Aorta (tissue), 5 donors: ENCODE measurements at regions not wholly inside any gene's neighbourhood (a gene's known extent, or its start where the extent isn't known, plus 50 kb on each side); places are given as distances from the start of the nearest gene placed in this dataset.

Experiments used
- ATAC-seq: fragments of 200-7000 bp; cut with Tn5 transposase; one replicate; pipeline ENCODE4 v1.9.1; 2022; ENCODE audit warnings: moderate library complexity; ENCODE audit not compliant: low FRiP score
- DNase-seq, 2 donors: peaks; one replicate each; pipeline ENCODE4 v3.0.0-alpha.2; 2020
- H3K27ac ChIP-seq, 2 donors: one replicate each; pipeline ENCODE4 v1.5.1; 2013; ENCODE audit warnings: low read length in 2 of 2, mild to moderate bottlenecking in 2 of 2, moderate library complexity in 2 of 2, control low read depth in 1 of 2, inconsistent platforms in 1 of 2, low read depth in 1 of 2
- H3K27me3 ChIP-seq, 2 donors: one replicate each; pipeline ENCODE4 v1.6.1; 2013; ENCODE audit warnings: control low read depth in 1 of 2, low read length in 1 of 2, mild to moderate bottlenecking in 1 of 2, moderate library complexity in 1 of 2; ENCODE audit not compliant: insufficient read depth in 2 of 2, control insufficient read depth in 1 of 2
- H3K36me3 ChIP-seq, 2 donors: one replicate each; pipeline ENCODE4 v1.6.1; 2013; ENCODE audit warnings: control low read depth in 1 of 2, low read length in 1 of 2, mild to moderate bottlenecking in 1 of 2; ENCODE audit not compliant: insufficient read depth in 2 of 2, control insufficient read depth in 1 of 2
- H3K4me1 ChIP-seq, 2 donors: one replicate each; pipeline ENCODE4 v1.6.1; 2013; ENCODE audit warnings: low read length in 2 of 2, control low read depth in 1 of 2, mild to moderate bottlenecking in 1 of 2, moderate library complexity in 1 of 2; ENCODE audit not compliant: insufficient read depth in 2 of 2, control insufficient read depth in 1 of 2
- H3K4me3 ChIP-seq, 2 donors: one replicate each; pipeline ENCODE4 v1.5.1; 2013; ENCODE audit warnings: low read length in 2 of 2, control low read depth in 1 of 2, mild to moderate bottlenecking in 1 of 2
- H3K9me3 ChIP-seq: one replicate; pipeline ENCODE4 v1.6.1; 2013; ENCODE audit warnings: mild to moderate bottlenecking, low read length; ENCODE audit not compliant: control insufficient read depth
- WGBS, 2 donors: extraction: QIAGEN DNeasy Blood & Tissue Kit; methylation state at CpG; one replicate each; pipeline ENCODE4 v1.1.7; 2013; 5-methylcytosine and 5-hydroxymethylcytosine counted together
- intact Hi-C, 2 donors: fragments of 100-400 bp; cut with DNase I; formaldehyde crosslinking; loops; one replicate each; pipeline versions ENCODE4 v1.14.2 to v1.15.0; 2022
- donor health status: healthy with polysubstance abuse.
- donor health status: Bipolar disorder and iron deficiency.
- donor health status: DM: no; HTN: no; CAD: no.
- donor health status: DM: no; HTN: no; CAD: no.
- donor health status: DM: yes; HTN: yes; CAD: no.

GRCh38 chr17:62875296-62875695, 67.2 kb upstream of the MARCHF10 start:
- peaks cover 0 to 2% of the 10 kb centered on the region in 2 donors for H3K4me1 ChIP-seq
- ATAC-seq = no peak
- no peaks in the 10 kb centered on the region for H3K9me3 ChIP-seq
- DNase-seq = no peak
- 90 to 92% methylated on average over 4 of the region's 4 CpGs for WGBS, 2 donors
- no peaks in the 10 kb centered on the region for H3K27me3 ChIP-seq
- no peak overlapping the region for H3K4me3 ChIP-seq
- intact Hi-C loops = no loop called here
- H3K36me3 ChIP-seq = no peaks in the 10 kb centered on the region
- H3K27ac ChIP-seq = no peak overlapping the region

- DNase-seq = no peak
- Histone ChIP-seq H3K4me1 (no peaks in the 10 kb centered on the region), H3K9me3 (no peaks in the 10 kb centered on the region), H3K27ac (no peak overlapping the region), H3K36me3 (no peaks in the 10 kb centered on the region), H3K4me3 (no peak overlapping the region), H3K27me3 (no peaks in the 10 kb centered on the region)
- intact Hi-C loops = no loop called here
- 72 to 73% methylated on average over 5 of the region's 5 CpGs for WGBS, 2 donors
- ATAC-seq = no peak
These were observed 63.2 kb upstream of the MARCHF10 start for GRCh38 chr17:62871291-62871690.

- H3K27me3 ChIP-seq = no peaks in the 10 kb centered on the region
- no peaks in the 10 kb centered on the region for H3K9me3 ChIP-seq
- no peaks in the 10 kb centered on the region for H3K36me3 ChIP-seq
- no peaks in the 10 kb centered on the region for H3K4me1 ChIP-seq
- H3K4me3 ChIP-seq = no peak overlapping the region
- DNase-seq (no peak), ATAC-seq (no peak)
- no peak overlapping the region for H3K27ac ChIP-seq
- 24 to 35% methylated on average over 8 of the region's 8 CpGs for WGBS, 2 donors
- intact Hi-C loops = no loop called here
These were observed 62.4 kb upstream of the MARCHF10 start for GRCh38 chr17:62870552-62870971.

- Histone ChIP-seq H3K27ac (no peak overlapping the region), H3K4me3 (no peak overlapping the region), H3K27me3 (no peaks in the 10 kb centered on the region), H3K36me3 (no peaks in the 10 kb centered on the region), H3K4me1 (no peaks in the 10 kb centered on the region), H3K9me3 (no peaks in the 10 kb centered on the region)
- ATAC-seq (no peak), DNase-seq (no peak)
- intact Hi-C loops = no loop called here
- 17% methylated on average over 5 of the region's 5 CpGs for WGBS, 2 donors
These were observed 62.0 kb upstream of the MARCHF10 start for GRCh38 chr17:62870030-62870541.

- Histone ChIP-seq H3K4me3 (no peak overlapping the region), H3K4me1 (no peaks in the 10 kb centered on the region), H3K27ac (no peak overlapping the region), H3K9me3 (no peaks in the 10 kb centered on the region), H3K36me3 (no peaks in the 10 kb centered on the region), H3K27me3 (no peaks in the 10 kb centered on the region)
- ATAC-seq = no peak
- no peak for DNase-seq
- intact Hi-C loops = loop anchor here in 1 of 2 donors (10.0 kb wide), 1 partner anchor 96 kb away; the partner anchor contains the start of gene TANC2
- 72 to 81% methylated on average over 2 of the region's 2 CpGs for WGBS, 2 donors
These were observed 60.6 kb upstream of the MARCHF10 start for GRCh38 chr17:62868723-62869122.

- Histone ChIP-seq H3K4me1 (no peaks in the 10 kb centered on the region), H3K27ac (no peak overlapping the region), H3K27me3 (no peaks in the 10 kb centered on the region), H3K4me3 (no peak overlapping the region), H3K36me3 (no peaks in the 10 kb centered on the region), H3K9me3 (no peaks in the 10 kb centered on the region)
- no peak for DNase-seq
- WGBS, 2 donors = 52 to 57% methylated on average over 4 of the region's 4 CpGs
- ATAC-seq = no peak
- intact Hi-C loops = loop anchor here in 1 of 2 donors (10.0 kb wide), 1 partner anchor 97 kb away; the partner anchor contains the start of gene TANC2
These were observed 59.9 kb upstream of the MARCHF10 start for GRCh38 chr17:62868008-62868407.

- intact Hi-C loops = loop anchor here in 1 of 2 donors (10.0 kb wide), 1 partner anchor 97 kb away; the partner anchor contains the start of gene TANC2
- Histone ChIP-seq H3K36me3 (no peaks in the 10 kb centered on the region), H3K9me3 (no peaks in the 10 kb centered on the region), H3K4me3 (no peak overlapping the region), H3K27ac (no peak overlapping the region), H3K4me1 (no peaks in the 10 kb centered on the region), H3K27me3 (no peaks in the 10 kb centered on the region)
- no peak for DNase-seq
- 7 to 12% methylated on average over 5 of the region's 5 CpGs for WGBS, 2 donors
- no peak for ATAC-seq
These were observed 59.2 kb upstream of the MARCHF10 start for GRCh38 chr17:62867303-62867702.

- ATAC-seq (no peak), DNase-seq (no peak)
- H3K27ac ChIP-seq = peak overlapping the region in 1 of 2 donors; percentile 64
- intact Hi-C loops = loop anchor here in 1 of 2 donors (10.0 kb wide), 1 partner anchor 98 kb away; the partner anchor contains the start of gene TANC2
- H3K4me1 ChIP-seq = no peaks in the 10 kb centered on the region
- H3K36me3 ChIP-seq = no peaks in the 10 kb centered on the region
- no peak overlapping the region for H3K4me3 ChIP-seq
- WGBS, 2 donors = 89 to 93% methylated on average over 3 of the region's 3 CpGs
- H3K9me3 ChIP-seq = no peaks in the 10 kb centered on the region
- H3K27me3 ChIP-seq = no peaks in the 10 kb centered on the region
These were observed 58.4 kb upstream of the MARCHF10 start for GRCh38 chr17:62866471-62866870.

- peak overlapping the region; percentile 44 to 65 for H3K27ac ChIP-seq
These were observed 57.5 kb upstream of the MARCHF10 start for GRCh38 chr17:62865586-62865985.

More at GRCh38 chr17:62865586-62865985, 57.5 kb upstream of the MARCHF10 start:
- intact Hi-C loops = loop anchor here in 1 of 2 donors (10.0 kb wide), 1 partner anchor 99 kb away; the partner anchor contains the start of gene TANC2
- DNase-seq = no peak
- WGBS, 2 donors = 68 to 87% methylated on average over 1 of the region's 1 CpG
- no peaks in the 10 kb centered on the region for H3K36me3 ChIP-seq
- no peaks in the 10 kb centered on the region for H3K4me1 ChIP-seq
- H3K27me3 ChIP-seq = no peaks in the 10 kb centered on the region
- no peaks in the 10 kb centered on the region for H3K9me3 ChIP-seq
- ATAC-seq = no peak
- no peak overlapping the region for H3K4me3 ChIP-seq
